GM12873 (cell line): ENCODE measurements at regions not wholly inside any gene's neighbourhood (a gene's known extent, or its start where the extent isn't known, plus 50 kb on each side); places are given as distances from the start of the nearest gene placed in this dataset.

Experiments
- TF ChIP-seq, protein P1 (sequence below): IDR thresholded peaks from 2 replicates; pipeline ENCODE4 v1.5.1; 2012; ENCODE audit warnings: low read depth, mild to moderate bottlenecking, moderate library complexity, low read length, control low read depth; ENCODE audit not compliant: insufficient read depth; ENCODE audit errors: missing control alignments

- TF ChIP-seq, protein P1, sequence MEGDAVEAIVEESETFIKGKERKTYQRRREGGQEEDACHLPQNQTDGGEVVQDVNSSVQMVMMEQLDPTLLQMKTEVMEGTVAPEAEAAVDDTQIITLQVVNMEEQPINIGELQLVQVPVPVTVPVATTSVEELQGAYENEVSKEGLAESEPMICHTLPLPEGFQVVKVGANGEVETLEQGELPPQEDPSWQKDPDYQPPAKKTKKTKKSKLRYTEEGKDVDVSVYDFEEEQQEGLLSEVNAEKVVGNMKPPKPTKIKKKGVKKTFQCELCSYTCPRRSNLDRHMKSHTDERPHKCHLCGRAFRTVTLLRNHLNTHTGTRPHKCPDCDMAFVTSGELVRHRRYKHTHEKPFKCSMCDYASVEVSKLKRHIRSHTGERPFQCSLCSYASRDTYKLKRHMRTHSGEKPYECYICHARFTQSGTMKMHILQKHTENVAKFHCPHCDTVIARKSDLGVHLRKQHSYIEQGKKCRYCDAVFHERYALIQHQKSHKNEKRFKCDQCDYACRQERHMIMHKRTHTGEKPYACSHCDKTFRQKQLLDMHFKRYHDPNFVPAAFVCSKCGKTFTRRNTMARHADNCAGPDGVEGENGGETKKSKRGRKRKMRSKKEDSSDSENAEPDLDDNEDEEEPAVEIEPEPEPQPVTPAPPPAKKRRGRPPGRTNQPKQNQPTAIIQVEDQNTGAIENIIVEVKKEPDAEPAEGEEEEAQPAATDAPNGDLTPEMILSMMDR = no peak
Observed at GRCh38 chr12:105960319-105961083, 178.3 kb downstream of the NUAK1 start.

DNA sequence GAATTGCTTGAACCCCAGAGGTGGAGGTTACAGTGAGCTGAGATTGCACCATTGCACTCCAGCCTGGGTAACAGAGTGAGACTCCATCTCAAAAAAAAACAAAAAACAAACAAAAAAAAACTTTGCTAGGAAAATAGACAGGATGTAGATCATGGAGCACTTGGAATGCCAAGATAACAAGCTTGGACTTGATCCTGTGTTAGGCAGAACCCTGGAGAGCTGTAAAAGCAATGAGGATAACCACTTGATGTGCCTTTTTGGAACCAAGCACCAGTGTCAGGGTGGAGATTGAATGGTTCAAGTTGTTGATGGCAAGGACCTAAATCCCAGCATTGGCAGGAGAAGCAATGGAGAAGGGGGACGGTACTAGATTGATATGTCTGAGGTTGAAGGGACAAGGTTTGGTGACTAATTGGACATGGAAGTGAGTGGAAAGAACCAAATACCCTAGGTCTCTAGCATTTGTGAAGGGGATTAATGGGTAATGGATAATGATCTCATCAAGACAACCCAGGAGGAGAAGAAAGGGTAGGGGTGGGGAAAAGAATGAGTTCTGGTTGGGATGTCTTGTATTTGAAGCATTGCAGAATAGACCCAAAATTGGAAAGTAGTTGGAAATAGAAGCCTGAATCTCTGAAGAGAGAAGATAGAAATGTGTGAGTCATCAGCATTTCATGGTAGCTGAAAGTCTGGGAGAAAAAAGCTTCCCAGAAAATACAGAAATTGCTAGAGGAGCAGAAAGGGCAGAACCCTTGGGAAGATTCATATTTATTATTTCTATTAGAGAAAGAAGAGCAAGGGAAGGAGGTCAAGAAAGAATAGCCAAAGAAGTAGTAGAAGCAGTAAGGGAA is 176.7 kb downstream of the NUAK1 start:
- TF ChIP-seq, protein P1 = no peak

DNA sequence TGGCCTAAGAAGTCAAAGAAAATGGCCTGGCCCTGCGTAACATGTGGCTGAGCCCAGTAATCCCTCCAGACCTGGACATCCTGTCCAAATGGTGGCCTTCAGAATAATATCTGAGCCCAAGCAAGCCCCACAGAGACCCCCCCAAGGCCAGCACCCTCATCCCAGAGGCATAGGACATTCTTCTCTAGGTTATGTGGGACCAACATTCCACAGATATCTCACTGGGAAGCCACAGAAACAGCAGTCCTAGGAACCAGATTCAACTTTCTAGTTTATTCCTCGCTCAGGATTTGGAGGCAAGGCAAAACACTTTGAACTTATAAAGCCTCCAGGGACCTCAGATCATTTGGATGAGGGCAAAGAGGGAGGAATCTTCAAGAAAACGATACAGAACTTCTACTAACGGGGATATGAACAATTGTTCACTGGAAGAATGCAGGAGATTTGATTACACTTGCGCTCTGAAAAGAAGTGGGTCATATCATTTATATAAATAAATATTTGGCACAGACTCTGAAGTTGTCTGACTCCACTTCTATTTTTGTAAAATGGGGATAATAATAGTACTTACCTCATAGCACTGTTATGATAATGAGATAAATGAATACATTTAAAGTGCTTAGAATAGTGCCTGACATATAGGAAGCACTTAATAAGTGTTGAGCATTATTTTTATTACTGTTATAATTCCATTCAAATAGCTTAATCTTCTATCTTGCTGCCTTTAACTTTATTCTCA is 171.5 kb downstream of the NUAK1 start:
- TF ChIP-seq, protein P1 = no peak

DNA sequence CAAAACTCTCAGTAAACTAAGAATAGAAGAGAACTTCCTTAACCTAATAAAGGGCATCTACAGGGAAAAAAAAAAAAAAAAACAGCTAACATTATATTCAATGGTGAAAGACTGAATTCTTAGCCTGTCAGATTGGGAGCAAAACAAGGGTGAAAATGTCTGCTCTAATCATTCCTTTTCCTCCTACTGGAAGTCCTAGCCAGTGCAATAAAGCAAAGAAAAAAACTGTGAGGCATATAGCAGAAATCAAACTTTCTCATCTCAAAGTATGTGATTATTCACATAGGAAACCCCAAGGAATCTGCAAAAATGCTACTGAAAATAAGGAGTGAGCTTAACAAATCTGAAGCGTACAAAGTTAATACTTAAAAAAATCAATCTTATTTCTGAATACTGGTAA is 170.7 kb downstream of the NUAK1 start:
- TF ChIP-seq, protein P1 = no peak

DNA sequence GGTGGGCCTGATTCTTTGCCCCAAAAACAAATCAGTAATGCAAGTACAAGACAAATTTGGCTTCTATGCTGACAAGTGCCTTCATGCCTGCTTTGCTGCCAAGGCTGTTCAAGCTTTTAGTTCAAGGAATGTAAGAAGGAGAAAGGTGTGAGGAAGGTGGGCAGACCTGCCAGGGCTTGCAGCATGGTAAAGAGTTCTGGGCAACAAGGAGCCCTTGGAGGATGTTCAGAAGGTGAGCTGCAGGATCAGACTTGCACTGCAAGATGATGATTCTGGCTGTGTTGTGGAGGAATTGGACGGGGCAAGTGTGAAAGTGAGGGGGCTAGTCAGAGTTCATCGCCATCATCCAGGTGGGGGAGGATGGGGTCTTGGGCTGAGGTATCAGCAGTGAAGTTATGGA is 167.9 kb downstream of the NUAK1 start:
- TF ChIP-seq, protein P1 = no peak

- TF ChIP-seq, protein P1 = no peak
Observed at GRCh38 chr12:105974738-105975137, 164.0 kb downstream of the NUAK1 start.

- TF ChIP-seq, protein P1 = no peak
Observed at GRCh38 chr12:105975351-105975750, 163.4 kb downstream of the NUAK1 start.
